ENCODE measurements at regions not wholly inside any gene's neighbourhood (a gene's known extent, or its start where the extent isn't known, plus 50 kb on each side); places are given as distances from the start of the nearest gene placed in this dataset.

DNA sequence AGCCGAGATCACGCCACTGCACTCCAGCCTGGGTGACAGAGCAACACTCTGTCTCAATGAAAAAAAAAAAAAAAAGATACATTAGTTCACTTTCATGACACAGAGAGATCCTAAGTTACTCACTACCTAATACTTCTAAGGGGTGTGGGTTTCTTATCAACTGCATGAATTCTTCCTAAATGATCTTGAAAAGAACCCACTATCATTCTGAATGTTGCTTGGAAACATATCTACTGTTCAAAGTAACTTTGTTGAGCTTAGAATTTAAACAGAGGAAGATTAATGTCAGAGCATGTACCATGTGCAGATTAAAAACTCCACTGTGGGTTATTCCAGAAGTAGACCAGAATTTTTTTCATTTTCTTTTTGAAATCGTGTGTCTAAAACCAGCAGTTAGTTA, 241.5 kb downstream of the LTN1 start:
- CTCF ChIA-PET, result interaction anchor here (1.7 kb wide), 1 partner anchor 234 kb away, joined by 5 read pairs; no protein-coding TSS in a partner anchor

DNA sequence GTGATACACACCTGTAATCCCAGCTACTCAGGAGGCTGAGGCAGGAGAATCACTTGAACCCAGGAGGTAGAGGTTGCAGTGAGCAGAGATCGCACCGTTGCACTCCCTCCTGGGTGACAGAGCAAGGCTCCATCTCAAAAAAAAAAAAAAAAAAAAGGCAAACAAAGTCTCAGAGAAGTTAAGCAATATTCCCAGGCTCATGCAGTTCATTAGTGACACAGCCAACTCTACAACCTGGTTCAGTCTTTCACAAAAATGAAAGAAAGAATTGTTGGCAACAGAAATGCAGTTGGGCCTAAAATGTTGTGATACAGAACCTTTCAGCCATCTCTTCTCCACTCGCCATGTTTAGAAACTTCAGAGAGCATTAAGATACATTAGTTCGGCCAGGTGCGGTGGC, 242.1 kb downstream of the LTN1 start:
- 100% methylated on average over 2 of the region's 5 CpGs for WGBS (ENCODE audit: insufficient coverage)
- Histone ChIP-seq H3K4me1 (ENCODE audit: control extremely low read depth in 1 of 4, control insufficient read depth in 4 of 4, insufficient read depth in 4 of 4, low read length in 3 of 4) (peaks cover 0 to under 1% (median under 1%) of the 10 kb centered on the region in 4 experiments), H3K4me3 (ENCODE audit: control insufficient read depth in 1 of 7, extremely low read depth in 1 of 7, insufficient read depth in 4 of 7, low read depth in 2 of 7, low read length in 6 of 7) (no peak overlapping the region), H3K27ac (ENCODE audit: insufficient read depth in 1 of 2, low read depth in 1 of 2, low read length in 2 of 2, poor library complexity in 1 of 2, severe bottlenecking in 2 of 2) (no peak overlapping the region), H3K36me3 (ENCODE audit: control insufficient read depth in 4 of 4, insufficient read depth in 4 of 4, low read length in 3 of 4) (no peaks in the 10 kb centered on the region), H3K27me3 (replicated peaks in 2 of 5; ENCODE audit: control insufficient read depth in 4 of 5, insufficient read depth in 5 of 5, low read length in 4 of 5) (no peaks in the 10 kb centered on the region), H3K9me3 (ENCODE audit: control extremely low read depth in 1 of 5, control insufficient read depth in 4 of 5, insufficient read depth in 2 of 5, low read depth in 1 of 5, low read length in 4 of 5) (no peaks in the 10 kb centered on the region)
- DNase-seq, result no peak
- ChIA-PET POLR2A (no interaction called here), CTCF (interaction anchor here (0.6 to 1.7 kb wide), 4 partner anchors 234 to 1900 kb away, joined by 3 to 5 read pairs (median 4); no protein-coding TSS in a partner anchor)

More for the DNA sequence above, 241.5 kb downstream of the LTN1 start:
- H3K4me3 ChIP-seq (ENCODE audit: control insufficient read depth in 1 of 7, extremely low read depth in 1 of 7, insufficient read depth in 4 of 7, low read depth in 2 of 7, low read length in 6 of 7), result no peak overlapping the region
- no peaks in the 10 kb centered on the region for H3K27me3 ChIP-seq (replicated peaks in 2 of 5; ENCODE audit: control insufficient read depth in 4 of 5, insufficient read depth in 5 of 5, low read length in 4 of 5)
- H3K36me3 ChIP-seq (ENCODE audit: control insufficient read depth in 4 of 4, insufficient read depth in 4 of 4, low read length in 3 of 4), result no peaks in the 10 kb centered on the region
- no peak for DNase-seq
- POLR2A ChIA-PET, result no interaction called here
- H3K4me1 ChIP-seq (ENCODE audit: control extremely low read depth in 1 of 4, control insufficient read depth in 4 of 4, insufficient read depth in 4 of 4, low read length in 3 of 4), result no peaks in the 10 kb centered on the region
- H3K27ac ChIP-seq (ENCODE audit: insufficient read depth in 1 of 2, low read depth in 1 of 2, low read length in 2 of 2, poor library complexity in 1 of 2, severe bottlenecking in 2 of 2), result no peak overlapping the region
- no CpG with 5 or more reads among the region's 3 CpGs for WGBS (ENCODE audit: insufficient coverage)
- no peaks in the 10 kb centered on the region for H3K9me3 ChIP-seq (ENCODE audit: control extremely low read depth in 1 of 5, control insufficient read depth in 4 of 5, insufficient read depth in 2 of 5, low read depth in 1 of 5, low read length in 4 of 5)

DNA sequence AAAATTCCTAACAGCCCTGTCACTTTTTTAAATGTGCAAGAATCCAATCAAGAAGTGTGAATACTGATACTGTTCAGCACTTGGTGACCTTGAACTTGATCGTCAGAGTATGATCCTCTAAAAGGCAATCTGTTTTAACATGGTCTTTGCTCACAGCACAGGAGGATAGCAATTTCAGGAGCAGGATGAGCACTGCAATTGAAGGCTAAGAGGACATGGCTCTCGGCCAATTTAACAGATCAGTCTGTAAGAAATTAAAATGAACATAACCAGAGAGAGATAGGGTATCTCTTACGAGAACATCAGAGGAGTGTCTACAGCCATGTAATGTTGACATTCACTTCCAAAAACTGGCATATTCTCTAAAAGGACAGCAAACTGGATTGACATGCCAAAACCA, 243.1 kb downstream of the LTN1 start:
- peaks cover 0 to 6% (median 5%) of the 10 kb centered on the region in 4 experiments for H3K4me1 ChIP-seq (ENCODE audit: control extremely low read depth in 1 of 4, control insufficient read depth in 4 of 4, insufficient read depth in 4 of 4, low read length in 3 of 4)
- no peaks in the 10 kb centered on the region for H3K9me3 ChIP-seq (ENCODE audit: control extremely low read depth in 1 of 5, control insufficient read depth in 4 of 5, insufficient read depth in 2 of 5, low read depth in 1 of 5, low read length in 4 of 5)
- H3K4me3 ChIP-seq (ENCODE audit: control insufficient read depth in 1 of 7, extremely low read depth in 1 of 7, insufficient read depth in 4 of 7, low read depth in 2 of 7, low read length in 6 of 7), result no peak overlapping the region
- POLR2A ChIA-PET, result no interaction called here
- no peaks in the 10 kb centered on the region for H3K36me3 ChIP-seq (ENCODE audit: control insufficient read depth in 4 of 4, insufficient read depth in 4 of 4, low read length in 3 of 4)
- H3K27ac ChIP-seq (ENCODE audit: insufficient read depth in 1 of 2, low read depth in 1 of 2, low read length in 2 of 2, poor library complexity in 1 of 2, severe bottlenecking in 2 of 2), result no peak overlapping the region
- WGBS (ENCODE audit: insufficient coverage), result 93% methylated on average over 3 of the region's 3 CpGs
- H3K27me3 ChIP-seq (replicated peaks in 2 of 5; ENCODE audit: control insufficient read depth in 4 of 5, insufficient read depth in 5 of 5, low read length in 4 of 5), result no peaks in the 10 kb centered on the region
- CTCF ChIA-PET, result interaction anchor here (1.0 to 1.7 kb wide), 3 partner anchors 233 to 1899 kb away, joined by 3 to 5 read pairs (median 5); no protein-coding TSS in a partner anchor
- no peak for DNase-seq

DNA sequence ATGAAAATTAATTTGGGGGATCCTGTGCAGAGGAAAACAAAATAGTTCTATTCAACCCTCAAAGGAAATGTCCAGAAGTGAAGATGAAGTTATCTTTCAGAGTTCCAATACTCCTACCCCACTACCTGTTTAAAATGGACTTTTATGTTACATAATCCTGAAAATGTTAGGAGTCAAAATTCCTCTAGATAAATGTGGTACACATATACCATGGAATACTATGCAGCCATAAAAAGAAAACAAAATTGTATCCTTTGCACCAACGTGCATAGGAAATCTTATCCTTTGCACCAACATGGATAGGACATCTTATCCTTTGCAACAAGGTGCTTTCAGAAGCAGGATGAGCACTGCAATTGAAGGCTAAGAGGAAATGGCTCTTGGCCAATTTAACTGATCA, 245.2 kb downstream of the LTN1 start:
- Histone ChIP-seq H3K27ac (ENCODE audit: insufficient read depth in 1 of 2, low read depth in 1 of 2, low read length in 2 of 2, poor library complexity in 1 of 2, severe bottlenecking in 2 of 2) (no peak overlapping the region), H3K4me1 (ENCODE audit: control extremely low read depth in 1 of 4, control insufficient read depth in 4 of 4, insufficient read depth in 4 of 4, low read length in 3 of 4) (peaks cover 0 to 6% (median 5%) of the 10 kb centered on the region in 4 experiments), H3K36me3 (ENCODE audit: control insufficient read depth in 4 of 4, insufficient read depth in 4 of 4, low read length in 3 of 4) (no peaks in the 10 kb centered on the region), H3K4me3 (ENCODE audit: control insufficient read depth in 1 of 7, extremely low read depth in 1 of 7, insufficient read depth in 4 of 7, low read depth in 2 of 7, low read length in 6 of 7) (no peak overlapping the region), H3K9me3 (ENCODE audit: control extremely low read depth in 1 of 5, control insufficient read depth in 4 of 5, insufficient read depth in 2 of 5, low read depth in 1 of 5, low read length in 4 of 5) (no peaks in the 10 kb centered on the region), H3K27me3 (replicated peaks in 2 of 5; ENCODE audit: control insufficient read depth in 4 of 5, insufficient read depth in 5 of 5, low read length in 4 of 5) (no peaks in the 10 kb centered on the region)
- WGBS (ENCODE audit: insufficient coverage), result 80% methylated on average over 1 of the region's 1 CpG
- no peak for DNase-seq
- ChIA-PET POLR2A (no interaction called here), CTCF (no interaction called here)

DNA sequence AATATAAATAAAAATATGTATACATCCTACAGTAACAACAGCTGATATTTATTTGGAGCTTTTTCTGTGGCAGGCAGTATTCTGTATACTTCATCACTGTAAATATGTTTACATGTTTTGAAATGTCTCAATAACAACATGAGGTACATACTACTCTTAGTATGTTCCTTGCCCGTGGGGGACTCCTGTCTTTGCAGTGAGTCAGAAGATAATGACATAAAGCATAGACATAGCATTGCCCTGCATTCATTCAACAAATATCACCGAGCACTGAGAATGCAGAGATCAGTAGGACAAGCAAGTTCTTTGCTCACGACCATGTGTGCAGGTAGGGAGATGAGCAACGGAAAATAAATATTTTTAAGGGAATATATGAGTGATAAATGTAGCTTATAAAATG, 246.5 kb downstream of the LTN1 start:
- CTCF ChIA-PET, result interaction anchor here (0.6 to 5.6 kb wide), 36 partner anchors 9 to 1977 kb away, joined by 3 to 75 read pairs (median 4); no protein-coding TSS in a partner anchor
- Histone ChIP-seq H3K27ac (ENCODE audit: insufficient read depth in 1 of 2, low read depth in 1 of 2, low read length in 2 of 2, poor library complexity in 1 of 2, severe bottlenecking in 2 of 2) (no peak overlapping the region), H3K9me3 (ENCODE audit: control extremely low read depth in 1 of 5, control insufficient read depth in 4 of 5, insufficient read depth in 2 of 5, low read depth in 1 of 5, low read length in 4 of 5) (no peaks in the 10 kb centered on the region), H3K4me3 (ENCODE audit: control insufficient read depth in 1 of 7, extremely low read depth in 1 of 7, insufficient read depth in 4 of 7, low read depth in 2 of 7, low read length in 6 of 7) (no peak overlapping the region), H3K36me3 (ENCODE audit: control insufficient read depth in 4 of 4, insufficient read depth in 4 of 4, low read length in 3 of 4) (no peaks in the 10 kb centered on the region), H3K4me1 (ENCODE audit: control extremely low read depth in 1 of 4, control insufficient read depth in 4 of 4, insufficient read depth in 4 of 4, low read length in 3 of 4) (peaks cover 0 to 6% (median 5%) of the 10 kb centered on the region in 4 experiments), H3K27me3 (replicated peaks in 2 of 5; ENCODE audit: control insufficient read depth in 4 of 5, insufficient read depth in 5 of 5, low read length in 4 of 5) (no peaks in the 10 kb centered on the region)
- POLR2A ChIA-PET, result no interaction called here
- 100% methylated on average over 1 of the region's 4 CpGs for WGBS (ENCODE audit: insufficient coverage)
- no peak for DNase-seq

DNA sequence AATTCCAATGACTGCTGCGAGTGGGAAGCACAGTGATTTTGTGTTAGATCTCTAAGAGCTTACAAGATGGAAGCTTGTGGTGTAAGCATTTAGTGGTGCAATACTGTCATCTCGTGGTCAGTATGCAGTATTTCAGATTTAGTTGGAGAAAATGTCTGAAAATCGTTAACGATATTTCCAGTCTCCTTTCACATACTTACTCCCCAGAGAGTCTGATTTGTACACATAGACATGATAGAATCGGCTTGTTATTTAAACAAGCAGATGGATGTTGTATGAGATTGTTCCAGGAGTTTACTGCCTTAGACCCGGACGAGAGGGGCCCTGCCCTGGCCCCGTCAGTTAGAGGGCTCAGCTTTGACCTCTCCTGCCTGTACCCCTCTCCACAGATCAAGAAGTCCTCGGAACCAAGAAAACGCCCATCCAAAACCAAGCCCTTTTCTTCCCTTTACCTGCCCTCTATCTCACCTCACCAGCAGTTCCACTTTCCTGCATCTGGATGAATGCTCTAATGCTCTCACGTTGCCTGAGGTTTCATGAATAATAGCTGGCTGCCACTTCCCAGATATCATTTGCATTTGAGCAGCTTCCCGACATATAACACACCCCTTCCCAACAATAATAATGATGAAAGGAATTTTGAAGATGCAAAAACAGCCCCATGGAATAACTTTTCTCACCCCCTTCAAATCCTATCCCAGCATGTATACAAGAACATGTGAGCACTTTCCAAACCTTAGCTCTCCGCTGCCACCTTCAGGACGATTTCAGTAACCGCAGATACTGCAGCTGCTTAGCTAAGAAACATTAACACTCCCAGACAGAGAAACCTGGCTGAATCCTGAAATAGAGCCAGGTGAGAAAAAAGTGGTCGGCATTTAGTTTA, 247.3 kb downstream of the LTN1 start:
- Histone ChIP-seq H3K9me3 (ENCODE audit: control extremely low read depth in 1 of 5, control insufficient read depth in 4 of 5, insufficient read depth in 2 of 5, low read depth in 1 of 5, low read length in 4 of 5) (no peaks in the 10 kb centered on the region), H3K27ac (ENCODE audit: insufficient read depth in 1 of 2, low read depth in 1 of 2, low read length in 2 of 2, poor library complexity in 1 of 2, severe bottlenecking in 2 of 2) (peak overlapping the region in 1 of 2 experiments; percentile 44), H3K4me1 (ENCODE audit: control extremely low read depth in 1 of 4, control insufficient read depth in 4 of 4, insufficient read depth in 4 of 4, low read length in 3 of 4) (peaks cover 0 to 6% (median 5%) of the 10 kb centered on the region in 4 experiments), H3K4me3 (ENCODE audit: control insufficient read depth in 1 of 7, extremely low read depth in 1 of 7, insufficient read depth in 4 of 7, low read depth in 2 of 7, low read length in 6 of 7) (peak overlapping the region; percentile 1 to 85 (median 71)), H3K36me3 (ENCODE audit: control insufficient read depth in 4 of 4, insufficient read depth in 4 of 4, low read length in 3 of 4) (no peaks in the 10 kb centered on the region), H3K27me3 (replicated peaks in 2 of 5; ENCODE audit: control insufficient read depth in 4 of 5, insufficient read depth in 5 of 5, low read length in 4 of 5) (no peaks in the 10 kb centered on the region)
- POLR2A ChIA-PET, result no interaction called here
- WGBS (ENCODE audit: insufficient coverage), result 4% methylated on average over 9 of the region's 16 CpGs
- DNase-seq, result peak; percentile 86 to 93 (median 91)
- CTCF ChIA-PET, result interaction anchor here (0.6 to 5.6 kb wide), 52 partner anchors 9 to 1976 kb away, joined by 3 to 75 read pairs (median 4); no protein-coding TSS in a partner anchor

DNA sequence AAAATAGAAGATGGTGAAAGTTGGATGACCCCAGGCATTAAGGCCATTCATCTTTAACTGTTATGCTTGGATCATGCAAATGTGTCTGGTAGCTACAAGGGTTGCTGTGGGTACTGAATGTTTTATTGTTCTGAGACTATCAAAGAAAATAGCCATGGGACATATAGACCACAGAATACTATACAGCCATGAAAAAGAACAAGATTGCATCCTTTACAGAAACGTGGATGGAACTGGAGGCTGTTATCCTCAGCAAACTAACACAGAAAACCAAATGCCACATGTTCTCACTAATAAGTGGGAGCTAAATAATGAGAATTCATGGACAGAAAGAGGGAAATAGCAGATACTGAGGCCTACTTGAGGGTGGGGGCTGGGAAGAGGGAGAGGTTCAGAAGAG, 249.0 kb downstream of the LTN1 start:
- no peaks in the 10 kb centered on the region for H3K27me3 ChIP-seq (replicated peaks in 2 of 5; ENCODE audit: control insufficient read depth in 4 of 5, insufficient read depth in 5 of 5, low read length in 4 of 5)
- peaks cover 0 to 14% (median 5%) of the 10 kb centered on the region in 4 experiments for H3K4me1 ChIP-seq (ENCODE audit: control extremely low read depth in 1 of 4, control insufficient read depth in 4 of 4, insufficient read depth in 4 of 4, low read length in 3 of 4)
- no peak for DNase-seq
- POLR2A ChIA-PET, result no interaction called here
- H3K4me3 ChIP-seq (ENCODE audit: control insufficient read depth in 1 of 7, extremely low read depth in 1 of 7, insufficient read depth in 4 of 7, low read depth in 2 of 7, low read length in 6 of 7), result no peak overlapping the region
- H3K9me3 ChIP-seq (ENCODE audit: control extremely low read depth in 1 of 5, control insufficient read depth in 4 of 5, insufficient read depth in 2 of 5, low read depth in 1 of 5, low read length in 4 of 5), result no peaks in the 10 kb centered on the region
- CTCF ChIA-PET, result interaction anchor here (0.6 to 5.6 kb wide), 4 partner anchors 11 to 1896 kb away, joined by 3 to 75 read pairs (median 28); no protein-coding TSS in a partner anchor
- no peak overlapping the region for H3K27ac ChIP-seq (ENCODE audit: insufficient read depth in 1 of 2, low read depth in 1 of 2, low read length in 2 of 2, poor library complexity in 1 of 2, severe bottlenecking in 2 of 2)
- H3K36me3 ChIP-seq (ENCODE audit: control insufficient read depth in 4 of 4, insufficient read depth in 4 of 4, low read length in 3 of 4), result no peaks in the 10 kb centered on the region
- no CpG with 5 or more reads among the region's 1 CpG for WGBS (ENCODE audit: insufficient coverage)

Measured in common myeloid progenitor, CD34-positive (primary cell).